Activated CD8-positive, alpha-beta memory T cell treated with anti-CD3 and anti-CD28 coated beads, Interleukin-2, amount 10 ng/mL, durations not matched to agents 7 days and 5 days (primary cell): ENCODE measurements at regions not wholly inside any gene's neighbourhood (a gene's known extent, or its start where the extent isn't known, plus 50 kb on each side); places are given as distances from the start of the nearest gene placed in this dataset.
A peak's percentile ranks its signal among the peaks of the same experiment; 100 is the strongest.
"Not testable (repeated sequence)": the region's sequence is repeated elsewhere in the genome, so short reads cannot be mapped to it uniquely, and the experiment has no call there.

Experiments used
- ATAC-seq: fragments of 150-1000 bp; cut with Tn5 transposase; one replicate; pipeline ENCODE4 v1.10.0; 2021; ENCODE audit warnings: moderate library complexity
- CTCF ChIA-PET: fragments of 350-600 bp; sonication (Branson Sonifier 250); formaldehyde crosslinking; loops from one replicate; lab custom pipeline; 2021; ENCODE audit warnings: antibody characterized with exemption; lab: Charles Lee
- DNase-seq: peaks from one replicate; pipeline ENCODE4 v3.0.0-alpha.2; 2020
- H3K27ac Mint-ChIP-seq: one replicate; pipeline ENCODE4 v1.8.0; 2021; ENCODE audit warnings: mild to moderate bottlenecking, mixed read lengths
- H3K27me3 Mint-ChIP-seq: one replicate; pipeline ENCODE4 v1.8.0; 2021; ENCODE audit warnings: mixed read lengths
- H3K36me3 Mint-ChIP-seq: one replicate; pipeline ENCODE4 v1.8.0; 2021; ENCODE audit warnings: mild to moderate bottlenecking, mixed read lengths
- H3K4me1 Mint-ChIP-seq: one replicate; pipeline ENCODE4 v1.8.0; 2021; ENCODE audit warnings: mixed read lengths
- H3K4me3 Mint-ChIP-seq: one replicate; pipeline ENCODE4 v1.8.0; 2021; ENCODE audit warnings: mild to moderate bottlenecking, moderate library complexity, mixed read lengths
- H3K9me3 Mint-ChIP-seq: one replicate; pipeline ENCODE4 v1.8.0; 2022; ENCODE audit warnings: low read depth, mixed read lengths

DNA sequence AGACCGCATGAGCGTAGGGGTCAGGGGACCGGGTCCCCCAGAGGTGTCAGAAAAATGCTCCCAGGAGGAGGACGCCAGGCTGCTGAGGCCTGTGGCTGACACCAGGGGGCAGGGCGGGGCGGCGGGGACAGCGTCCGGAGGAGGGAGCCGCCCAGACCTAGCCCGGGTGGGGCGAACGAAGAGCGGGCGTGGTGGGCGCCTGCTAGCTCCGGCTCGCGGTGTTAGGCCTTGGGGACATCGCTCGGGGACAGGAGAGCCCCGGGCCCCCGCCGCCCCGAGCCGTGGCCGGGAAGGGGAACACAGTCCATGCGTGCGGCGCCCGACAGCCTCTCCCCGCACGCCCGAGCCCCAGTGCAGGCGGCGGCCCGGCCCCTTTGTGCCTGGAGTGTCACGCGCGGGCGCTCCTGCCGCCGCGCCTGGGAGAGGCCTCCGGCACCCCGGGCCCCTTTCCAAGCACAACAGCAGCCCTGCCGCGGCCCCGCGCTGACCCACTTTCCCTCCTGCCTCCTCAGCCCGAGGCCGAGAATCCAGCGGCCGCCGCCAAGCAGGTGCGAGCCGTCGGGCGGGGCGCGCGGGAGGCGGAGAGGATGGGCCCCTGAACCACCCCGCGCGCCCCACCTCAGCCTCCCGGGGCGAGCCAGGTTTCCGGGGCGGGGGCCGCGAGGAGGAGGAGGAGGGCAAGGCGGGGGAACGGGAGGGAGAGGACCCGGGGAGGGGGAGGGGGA is 111.0 kb upstream of the KLF13 start:
- Mint-ChIP-seq H3K27me3 (no peaks in the 10 kb centered on the region), H3K27ac (peak overlapping the region; percentile 81), H3K36me3 (peaks cover 3% of the 10 kb centered on the region), H3K4me3 (peak overlapping the region; percentile 69), H3K9me3 (peaks cover 6% of the 10 kb centered on the region), H3K4me1 (peaks cover 29% of the 10 kb centered on the region)
- CTCF ChIA-PET, result interaction anchor here (0.6 to 4.2 kb wide), 35 partner anchors 9 to 279 kb away, joined by 3 to 29 read pairs (median 5); partner anchors contain the start of gene KLF13
- DNase-seq, result peak; percentile 90
- ATAC-seq, result peak; percentile 88

DNA sequence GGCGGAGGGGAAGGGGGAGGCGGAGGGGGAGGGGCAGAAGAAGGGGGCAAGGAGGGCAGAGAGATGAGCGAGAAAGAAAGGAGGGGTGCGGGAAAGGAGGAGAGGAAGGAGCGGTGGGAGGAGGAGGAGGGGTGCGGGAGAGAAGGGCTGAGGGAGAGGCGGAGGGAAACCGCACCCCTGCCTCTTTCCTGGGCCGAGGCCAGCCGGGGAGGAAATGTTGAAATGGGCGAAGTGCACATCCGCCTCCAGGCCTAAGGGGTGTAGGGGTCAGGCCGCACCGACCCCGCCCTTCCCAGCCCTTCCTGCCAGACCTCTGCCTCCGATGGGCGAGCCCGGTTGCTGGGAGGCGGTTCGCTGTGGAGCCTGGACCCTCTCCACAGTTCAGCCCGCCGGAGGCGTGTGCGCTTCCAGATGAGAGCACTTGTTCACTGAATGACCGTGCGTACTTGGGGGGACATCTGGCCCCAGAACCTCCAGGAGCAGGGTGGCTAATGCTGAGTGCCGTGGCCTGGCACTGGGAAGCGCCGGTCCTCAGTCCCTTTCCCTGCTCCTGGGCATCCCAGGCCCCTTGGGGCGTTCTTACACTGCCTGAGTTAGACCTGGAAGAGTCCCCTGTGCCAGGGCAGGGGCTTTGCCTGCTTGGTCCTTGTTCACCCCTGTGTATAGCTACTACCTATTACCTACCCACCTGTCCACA is 110.3 kb upstream of the KLF13 start:
- Mint-ChIP-seq H3K36me3 (no peaks in the 10 kb centered on the region), H3K27me3 (no peaks in the 10 kb centered on the region), H3K9me3 (peaks cover 2% of the 10 kb centered on the region), H3K27ac (peak overlapping the region; percentile 87), H3K4me3 (peak overlapping the region; percentile 69), H3K4me1 (peaks cover 29% of the 10 kb centered on the region)
- peak; percentile 81 for DNase-seq
- peak; percentile 56 for ATAC-seq
- CTCF ChIA-PET, result interaction anchor here (0.9 kb wide), 1 partner anchor 272 kb away, joined by 3 read pairs; no protein-coding TSS in a partner anchor

DNA sequence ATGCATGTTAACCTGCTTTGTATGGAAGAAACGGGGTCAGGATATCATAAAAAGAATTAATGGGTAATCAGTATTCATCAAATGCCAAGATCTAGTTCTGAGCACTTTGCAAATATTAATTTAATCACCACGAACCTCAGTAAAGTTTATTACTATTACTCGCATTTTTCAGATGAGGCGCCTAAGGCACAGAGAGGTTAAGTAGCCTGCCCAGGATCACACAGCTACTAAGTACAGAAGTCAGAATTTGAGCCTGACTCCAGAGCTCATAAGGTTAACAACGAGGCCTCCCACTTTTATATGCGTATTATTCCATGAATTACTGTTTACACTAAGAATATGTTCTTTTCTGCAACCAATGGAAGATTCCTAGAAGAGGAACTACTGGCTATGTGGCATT is 109.6 kb upstream of the KLF13 start:
- no peak for ATAC-seq
- H3K27ac Mint-ChIP-seq, result peak overlapping the region; percentile 87
- DNase-seq, result no peak
- CTCF ChIA-PET, result interaction anchor here (0.9 kb wide), 1 partner anchor 271 kb away, joined by 3 read pairs; no protein-coding TSS in a partner anchor
- no peaks in the 10 kb centered on the region for H3K27me3 Mint-ChIP-seq
- peak overlapping the region; percentile 69 for H3K4me3 Mint-ChIP-seq
- no peaks in the 10 kb centered on the region for H3K9me3 Mint-ChIP-seq
- H3K4me1 Mint-ChIP-seq, result peaks cover 31% of the 10 kb centered on the region
- no peaks in the 10 kb centered on the region for H3K36me3 Mint-ChIP-seq

DNA sequence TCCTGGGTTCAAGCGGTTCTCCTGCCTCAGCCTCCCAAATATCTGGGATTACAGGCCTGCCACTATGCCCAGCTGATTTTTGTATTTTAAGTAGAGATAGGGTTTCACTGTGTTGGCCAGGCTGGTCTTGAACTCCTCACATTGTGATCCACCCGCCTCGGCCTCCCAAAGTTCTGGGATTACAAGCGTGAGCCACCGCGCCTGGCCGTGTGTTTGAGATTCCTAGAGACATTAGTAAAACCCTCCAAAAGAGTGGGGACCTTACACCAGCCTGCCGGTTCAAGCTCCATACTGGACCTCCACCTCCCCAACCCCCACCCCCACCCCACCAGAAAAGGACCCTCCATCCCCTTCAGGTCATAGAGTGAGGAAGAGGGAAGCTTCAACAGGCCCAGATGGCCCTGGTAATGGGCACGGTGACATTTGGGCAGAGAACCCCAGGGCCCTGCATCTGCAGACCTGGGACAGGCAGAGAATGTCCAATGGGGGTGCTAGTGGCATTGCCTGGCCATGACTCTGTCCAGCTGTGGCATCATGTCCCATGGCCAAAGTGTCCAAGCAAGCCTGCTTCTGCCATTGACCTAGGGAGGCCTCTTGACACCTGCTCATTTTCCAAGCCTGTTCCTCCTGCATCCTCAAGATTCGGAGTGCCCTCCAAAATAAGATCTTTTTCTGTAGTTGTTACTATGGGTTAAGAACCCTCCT is 108.9 kb upstream of the KLF13 start:
- Mint-ChIP-seq H3K27ac (no peak overlapping the region), H3K27me3 (peaks cover 1% of the 10 kb centered on the region), H3K4me1 (peaks cover 28% of the 10 kb centered on the region), H3K36me3 (no peaks in the 10 kb centered on the region), H3K9me3 (no peaks in the 10 kb centered on the region), H3K4me3 (no peak overlapping the region)
- ATAC-seq (no peak), DNase-seq (no peak)
- CTCF ChIA-PET, result interaction anchor here (0.9 to 1.0 kb wide), 3 partner anchors 50 to 271 kb away, joined by 3 read pairs; no protein-coding TSS in a partner anchor

DNA sequence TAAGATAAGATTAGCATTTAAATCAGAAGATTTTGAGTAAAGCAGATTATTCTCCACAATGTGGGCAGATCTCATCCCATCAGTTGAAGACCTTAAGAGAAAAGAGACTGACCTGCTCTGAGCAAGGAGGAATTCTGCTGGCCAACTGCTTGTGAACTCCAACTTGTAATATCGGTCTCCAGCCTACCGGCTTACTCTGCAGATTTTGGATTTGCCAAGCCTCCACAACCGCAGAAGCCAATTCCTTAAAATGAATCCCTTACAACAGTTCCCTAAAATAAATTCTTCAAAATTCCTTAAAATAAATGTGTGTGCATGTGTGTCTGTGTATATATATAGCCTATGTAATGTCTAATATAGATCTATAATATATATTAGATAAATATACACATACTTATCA is 107.4 kb upstream of the KLF13 start:
- H3K27ac Mint-ChIP-seq, result no peak overlapping the region
- DNase-seq (no peak), ATAC-seq (no peak)
- peaks cover 35% of the 10 kb centered on the region for H3K4me1 Mint-ChIP-seq
- no peaks in the 10 kb centered on the region for H3K36me3 Mint-ChIP-seq
- CTCF ChIA-PET, result no interaction called here
- peaks cover 3% of the 10 kb centered on the region for H3K27me3 Mint-ChIP-seq
- H3K9me3 Mint-ChIP-seq, result no peaks in the 10 kb centered on the region
- H3K4me3 Mint-ChIP-seq, result no peak overlapping the region

DNA sequence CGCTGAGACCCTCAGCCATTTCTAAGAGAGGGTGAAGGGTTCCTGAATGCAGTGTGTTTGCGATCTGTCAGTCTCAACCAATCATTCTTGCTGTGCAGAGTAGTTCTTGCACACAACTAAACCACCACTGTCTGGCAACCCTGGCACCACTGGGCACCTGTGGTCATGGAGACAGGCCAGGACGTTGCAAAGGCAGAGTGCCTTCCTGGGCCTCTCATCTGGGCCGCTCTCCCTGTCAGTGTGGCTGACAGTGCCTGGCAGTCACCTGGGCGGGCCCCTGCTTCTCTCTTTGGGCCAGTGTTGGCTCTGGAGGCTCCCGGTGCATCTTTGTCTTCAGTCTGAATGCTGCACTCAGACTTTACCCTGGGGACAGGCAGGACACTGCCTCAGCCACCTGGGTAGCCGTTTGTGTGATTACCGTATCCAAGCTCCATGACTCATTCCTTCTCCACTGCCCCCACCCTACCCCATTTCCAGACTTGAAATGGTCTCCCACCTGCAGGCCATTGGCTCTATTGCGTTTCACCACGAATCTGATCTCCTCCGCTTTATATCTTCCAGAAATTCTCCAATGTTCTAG is 104.6 kb upstream of the KLF13 start:
- Mint-ChIP-seq H3K27ac (no peak overlapping the region), H3K36me3 (no peaks in the 10 kb centered on the region), H3K4me3 (no peak overlapping the region), H3K9me3 (no peaks in the 10 kb centered on the region), H3K27me3 (peaks cover 3% of the 10 kb centered on the region), H3K4me1 (peaks cover 24% of the 10 kb centered on the region)
- no peak for ATAC-seq
- CTCF ChIA-PET, result no interaction called here
- DNase-seq, result no peak

DNA sequence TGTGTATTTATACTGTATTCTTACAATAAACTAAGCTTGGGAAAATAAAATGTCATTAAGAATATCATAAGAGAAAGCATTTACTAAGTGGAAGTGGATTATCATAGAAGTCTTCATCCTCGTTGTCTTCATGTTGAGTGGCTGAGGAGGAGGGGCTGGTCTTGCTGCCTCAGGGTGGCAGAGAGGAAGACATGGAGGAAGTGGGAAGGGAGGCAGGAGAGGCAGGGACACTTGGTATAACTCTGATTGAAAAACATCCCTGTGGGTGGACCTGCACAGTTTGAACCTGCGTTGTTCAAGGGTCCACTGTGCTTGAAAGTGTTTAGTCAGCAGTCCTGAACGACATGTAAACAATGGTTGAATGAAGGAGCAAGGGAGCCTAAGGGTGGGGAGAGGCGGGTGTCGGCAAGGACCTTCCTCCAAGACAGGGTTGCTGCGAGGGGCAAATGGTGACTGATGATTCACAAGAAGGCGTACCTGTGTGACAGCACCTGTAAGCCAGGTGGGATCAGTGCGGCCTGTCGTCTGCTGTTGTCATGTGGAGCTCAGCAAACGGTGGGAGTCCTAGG is 103.8 kb upstream of the KLF13 start:
- Mint-ChIP-seq H3K27ac (no peak overlapping the region), H3K9me3 (no peaks in the 10 kb centered on the region), H3K27me3 (peaks cover 3% of the 10 kb centered on the region), H3K36me3 (no peaks in the 10 kb centered on the region), H3K4me1 (peaks cover 21% of the 10 kb centered on the region), H3K4me3 (no peak overlapping the region)
- no peak for ATAC-seq
- CTCF ChIA-PET, result no interaction called here
- no peak for DNase-seq

DNA sequence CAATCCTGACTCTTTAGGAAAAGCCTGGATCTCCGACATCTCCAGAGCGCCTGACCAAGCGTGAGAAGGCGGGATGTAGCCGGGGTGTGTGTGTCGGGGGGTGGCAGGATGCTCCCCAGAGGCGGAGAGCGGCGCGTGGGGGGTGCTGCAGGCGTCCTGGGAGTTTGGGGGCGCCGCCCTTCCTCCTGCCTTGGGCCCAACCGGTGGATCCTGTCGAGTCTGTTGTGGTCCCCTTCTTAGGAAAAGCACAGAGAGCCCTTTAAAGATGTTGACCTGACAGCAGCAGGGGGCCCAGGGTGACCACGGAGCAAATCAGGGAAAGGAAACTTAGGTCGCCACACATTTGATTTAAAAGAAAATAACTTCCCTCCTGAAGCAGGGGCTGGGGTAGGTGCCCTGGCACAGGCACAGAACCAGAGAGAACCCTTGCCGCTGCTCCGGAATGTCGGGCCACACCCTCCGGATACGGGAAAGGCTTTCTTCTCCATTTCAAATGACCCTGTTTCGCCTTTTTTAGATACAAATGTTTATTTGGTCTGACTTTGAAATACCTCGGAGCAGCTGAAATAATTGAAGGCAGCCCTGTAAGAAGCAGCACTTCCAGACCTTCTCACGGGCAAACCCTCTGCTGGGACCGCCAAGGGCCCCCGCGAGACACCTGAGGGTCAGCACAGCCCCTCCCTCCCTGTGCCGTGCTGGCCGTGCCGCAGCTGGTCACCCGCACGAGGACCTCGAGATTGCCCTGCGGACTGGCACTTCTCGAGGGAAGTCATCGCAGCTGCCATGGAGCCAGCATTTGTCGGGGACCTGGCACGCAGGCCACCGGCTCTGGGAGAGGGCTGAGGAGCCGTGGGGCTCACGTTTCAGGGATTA is 102.9 kb upstream of the KLF13 start:
- ATAC-seq (no peak), DNase-seq (no peak)
- Mint-ChIP-seq H3K36me3 (no peaks in the 10 kb centered on the region), H3K4me1 (peaks cover 16% of the 10 kb centered on the region), H3K27ac (no peak overlapping the region), H3K4me3 (no peak overlapping the region), H3K27me3 (peaks cover 7% of the 10 kb centered on the region), H3K9me3 (no peaks in the 10 kb centered on the region)
- CTCF ChIA-PET, result no interaction called here

DNA sequence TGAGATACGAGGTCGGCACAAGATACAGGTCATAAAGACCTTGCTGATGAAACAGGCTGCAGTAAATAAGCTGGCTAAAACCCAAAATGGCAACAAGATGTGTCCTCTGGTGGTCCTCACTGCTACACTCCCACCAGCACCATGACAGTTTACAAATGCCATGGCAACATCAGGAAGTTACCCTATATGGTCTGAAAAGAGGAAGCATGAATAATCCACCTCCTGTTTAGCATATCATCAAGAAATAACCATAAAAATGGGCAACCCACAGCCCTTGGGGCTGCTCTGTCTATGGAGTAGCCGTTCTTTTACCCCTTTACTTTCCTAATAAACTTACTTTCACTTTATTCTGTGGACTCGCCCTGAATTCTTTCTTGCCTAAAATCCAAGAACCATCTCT is 102.0 kb upstream of the KLF13 start:
- H3K36me3 Mint-ChIP-seq, H3K9me3 Mint-ChIP-seq, DNase-seq, H3K27ac Mint-ChIP-seq, H3K4me3 Mint-ChIP-seq, ATAC-seq, CTCF ChIA-PET, H3K27me3 Mint-ChIP-seq: not testable (repeated sequence)
- H3K4me1 Mint-ChIP-seq, result peaks cover 16% of the 10 kb centered on the region

DNA sequence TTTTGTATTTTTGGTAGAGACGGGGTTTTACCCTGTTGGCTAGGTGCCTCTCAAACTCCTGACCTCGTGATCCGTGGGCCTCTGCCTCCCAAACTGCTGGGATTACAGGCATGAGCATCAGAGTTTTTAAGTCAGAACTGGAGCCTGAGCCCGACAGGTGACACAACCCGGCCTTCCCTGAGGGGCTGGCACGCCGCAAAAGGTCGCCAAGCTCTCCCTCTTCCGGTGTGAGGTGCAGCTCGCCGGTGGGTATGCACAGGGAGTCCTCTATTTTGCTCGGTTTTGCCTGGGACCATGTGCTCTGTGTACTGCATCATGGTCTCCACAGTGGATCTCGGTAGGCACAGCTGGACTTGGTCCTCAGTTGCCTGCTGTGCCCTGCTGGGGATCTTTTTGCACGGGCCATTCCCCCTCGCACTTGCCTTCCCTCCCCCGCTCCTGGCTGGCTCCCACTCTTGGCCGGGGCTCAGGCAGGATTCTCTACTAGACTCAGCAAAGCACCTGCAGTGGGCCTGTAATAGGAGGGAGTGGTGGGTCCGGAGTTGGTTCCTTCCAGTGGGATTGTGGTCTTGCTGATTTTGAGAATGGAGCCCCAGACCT is 101.2 kb upstream of the KLF13 start:
- ATAC-seq (no peak), DNase-seq (no peak)
- Mint-ChIP-seq H3K36me3 (no peaks in the 10 kb centered on the region), H3K4me1 (peaks cover 16% of the 10 kb centered on the region), H3K4me3 (no peak overlapping the region), H3K27ac (no peak overlapping the region), H3K27me3 (peaks cover 7% of the 10 kb centered on the region), H3K9me3 (no peaks in the 10 kb centered on the region)
- CTCF ChIA-PET, result interaction anchor here (1.1 kb wide), 1 partner anchor 16 kb away, joined by 3 read pairs; no protein-coding TSS in a partner anchor

DNA sequence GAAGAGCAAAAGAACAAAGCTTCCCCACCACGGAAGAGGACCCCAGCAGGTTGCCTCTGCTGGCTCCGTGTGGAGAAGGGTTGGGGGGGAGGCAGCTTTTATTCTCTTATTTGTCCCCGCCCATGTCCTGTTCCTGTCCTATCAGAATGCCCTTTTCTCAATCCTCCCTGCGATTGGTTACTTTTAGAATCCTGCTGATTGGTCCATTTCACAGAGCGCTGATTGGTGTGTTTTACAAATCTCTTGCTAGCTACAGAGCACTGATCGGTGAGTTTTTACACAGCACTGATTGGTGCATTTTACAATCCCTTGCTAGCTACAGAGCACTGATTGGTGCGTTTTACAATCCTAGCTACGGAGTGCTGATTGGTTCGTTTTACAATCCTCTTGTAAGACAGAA is 100.6 kb upstream of the KLF13 start:
- no peak overlapping the region for H3K27ac Mint-ChIP-seq
- H3K4me1 Mint-ChIP-seq, result peaks cover 16% of the 10 kb centered on the region
- no peaks in the 10 kb centered on the region for H3K36me3 Mint-ChIP-seq
- no peak for DNase-seq
- peaks cover 7% of the 10 kb centered on the region for H3K27me3 Mint-ChIP-seq
- CTCF ChIA-PET, result interaction anchor here (1.1 kb wide), 1 partner anchor 16 kb away, joined by 3 read pairs; no protein-coding TSS in a partner anchor
- no peak for ATAC-seq
- no peaks in the 10 kb centered on the region for H3K9me3 Mint-ChIP-seq
- H3K4me3 Mint-ChIP-seq, result no peak overlapping the region

DNA sequence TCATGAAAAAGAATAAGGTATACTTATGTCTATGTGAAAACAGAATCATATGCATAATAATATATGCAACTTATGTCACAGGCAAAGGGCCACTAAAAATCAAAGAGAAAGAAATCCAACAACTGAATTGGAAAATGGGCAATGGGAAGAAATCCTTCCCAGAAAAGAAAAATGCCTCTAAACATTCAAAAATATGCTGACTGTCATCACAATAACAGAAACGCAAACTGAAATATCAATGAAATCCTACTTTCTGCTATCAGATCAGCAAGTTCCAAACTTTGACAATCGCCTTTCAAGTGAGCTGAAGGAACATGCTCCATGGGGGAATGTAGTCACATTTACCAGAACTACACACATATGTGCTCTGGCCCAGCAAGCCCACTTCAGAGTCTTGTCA is 99.4 kb upstream of the KLF13 start:
- no peak overlapping the region for H3K4me3 Mint-ChIP-seq
- no peaks in the 10 kb centered on the region for H3K36me3 Mint-ChIP-seq
- H3K4me1 Mint-ChIP-seq, result peaks cover 14% of the 10 kb centered on the region
- CTCF ChIA-PET, result no interaction called here
- peaks cover 7% of the 10 kb centered on the region for H3K27me3 Mint-ChIP-seq
- no peaks in the 10 kb centered on the region for H3K9me3 Mint-ChIP-seq
- no peak for ATAC-seq
- no peak for DNase-seq
- no peak overlapping the region for H3K27ac Mint-ChIP-seq
